Endothelial cell of umbilical vein (primary cell): ENCODE measurements at regions not wholly inside any gene's neighbourhood (a gene's known extent, or its start where the extent isn't known, plus 50 kb on each side); places are given as distances from the start of the nearest gene placed in this dataset.

Source experiments
- BruUV-seq: library from RNA; stranded (reverse); fragments of 400-500 nt; replicated peaks from 2 replicates; lab custom pipeline; 2021; lab: Mats Ljungman, UMichigan
- CTCF ChIA-PET: fragments of 300-600, 350-600 bp; sonication (Branson Sonifier 250); formaldehyde crosslinking; loops from one replicate; lab custom pipeline; 2021; ENCODE audit warnings: antibody characterized with exemption, inconsistent platforms; lab: Charles Lee
- POLR2A ChIA-PET: fragments of 300-600, 350-600 bp; sonication (Branson Sonifier 250); formaldehyde crosslinking; loops from one replicate; lab custom pipeline; 2021; ENCODE audit warnings: antibody characterized with exemption, inconsistent platforms; lab: Charles Lee
- DNase-seq: peaks from one replicate; pipeline ENCODE4 v3.0.0-alpha.2; 2011; ENCODE audit warnings: low read depth, low spot score
- FAIRE-seq: peaks from 2 replicates; lab custom pipeline; 2011; peaks lifted over from hg19 to GRCh38; lab: Jason Lieb, UNC
- H2AFZ ChIP-seq: 2 replicates; pipeline ENCODE4 v1.6.0; 2012; ENCODE audit warnings: low read depth, low read length, control low read depth, inconsistent platforms
- H3K27ac ChIP-seq: 2 replicates; pipeline ENCODE4 v1.5.1; 2011; ENCODE audit warnings: low read depth, mild to moderate bottlenecking, control low read depth, low read length, moderate library complexity; ENCODE audit not compliant: insufficient read depth
- H3K27me3 ChIP-seq, 2 experiments: 2 replicates each; pipeline versions ENCODE4 v1.6.0 to v1.6.1; 2011; ENCODE audit warnings: low read length in 2 of 2, mixed read lengths in 1 of 2; ENCODE audit not compliant: control insufficient read depth in 2 of 2, insufficient read depth in 2 of 2
- H3K36me3 ChIP-seq, 2 experiments: 2 replicates in 1 of 2; 3 replicates in 1 of 2; pipeline ENCODE4 v1.5.1; 2011; ENCODE audit warnings: low read length in 2 of 2, mild to moderate bottlenecking in 1 of 2, moderate library complexity in 1 of 2; ENCODE audit not compliant: control insufficient read depth in 2 of 2, insufficient read depth in 2 of 2; ENCODE audit errors: extremely low read depth in 1 of 2
- H3K4me1 ChIP-seq: 3 replicates; pipeline ENCODE4 v1.5.1; 2011; ENCODE audit warnings: mild to moderate bottlenecking, low read length; ENCODE audit not compliant: control insufficient read depth, insufficient read depth; ENCODE audit errors: extremely low read depth
- H3K4me2 ChIP-seq: 2 replicates; pipeline ENCODE4 v1.6.1; 2011; ENCODE audit warnings: low read length, control low read depth, mixed read lengths; ENCODE audit not compliant: insufficient read depth
- H3K4me3 ChIP-seq, 3 experiments: fragments of 200-600 bp in 1 of 3; sonication (generic), shearing (Covaris generic) in 1 of 3; replicated peaks in 1 of 3; 2 replicates each; pipeline ENCODE4 v1.5.1; 2011 to 2016; ENCODE audit warnings: control low read depth in 3 of 3, low read length in 3 of 3, mild to moderate bottlenecking in 2 of 3, inconsistent platforms in 1 of 3, low read depth in 1 of 3, moderate library complexity in 1 of 3; ENCODE audit not compliant: insufficient read depth in 1 of 3
- H3K79me2 ChIP-seq: 2 replicates; pipeline ENCODE4 v1.6.0; 2012; ENCODE audit warnings: low read length, inconsistent platforms; ENCODE audit not compliant: control insufficient read depth, insufficient read depth
- H3K9ac ChIP-seq: replicated peaks from 2 replicates; pipeline ENCODE3; 2011; ENCODE audit warnings: low read length, control low read depth; ENCODE audit not compliant: insufficient read depth; ENCODE audit errors: extremely low read depth
- H3K9me1 ChIP-seq: replicated peaks from 3 replicates; pipeline ENCODE4 v1.6.0; 2011; ENCODE audit warnings: mild to moderate bottlenecking, low read length; ENCODE audit not compliant: control insufficient read depth, insufficient read depth; ENCODE audit errors: extremely low read depth
- H3K9me3 ChIP-seq: replicated peaks from 2 replicates; pipeline ENCODE4 v1.5.1; 2012; ENCODE audit warnings: low read length, inconsistent platforms; ENCODE audit not compliant: control insufficient read depth, insufficient read depth
- H4K20me1 ChIP-seq: replicated peaks from 2 replicates; pipeline ENCODE3; 2011; ENCODE audit warnings: mild to moderate bottlenecking, low read length; ENCODE audit not compliant: control insufficient read depth, insufficient read depth; ENCODE audit errors: extremely low read depth
- EZH2 ChIP-seq: IDR thresholded peaks from 2 replicates; pipeline ENCODE4 v1.6.1; 2012; ENCODE audit warnings: borderline replicate concordance, low read depth, mild to moderate bottlenecking, moderate library complexity, low read length, inconsistent platforms; ENCODE audit not compliant: severe bottlenecking
- FOS ChIP-seq: IDR thresholded peaks from 2 replicates; pipeline ENCODE4 v1.6.1; 2011; ENCODE audit warnings: mild to moderate bottlenecking, low read length, moderate library complexity, borderline replicate concordance; ENCODE audit not compliant: insufficient read depth
- GATA2 ChIP-seq: IDR thresholded peaks from 2 replicates; pipeline ENCODE4 v1.7.0; 2011; ENCODE audit warnings: low read depth, mild to moderate bottlenecking, moderate library complexity, mixed read lengths, low read length; ENCODE audit not compliant: insufficient read length, insufficient read depth
- JUN ChIP-seq: IDR thresholded peaks from 2 replicates; pipeline ENCODE4 v1.6.1; 2011; ENCODE audit warnings: borderline replicate concordance, low read depth; ENCODE audit not compliant: insufficient read length, insufficient read depth
- MYC ChIP-seq: IDR thresholded peaks from one replicate; pipeline ENCODE4 v1.6.1; 2011; ENCODE audit warnings: mild to moderate bottlenecking, low read depth, low read length
- POLR2A ChIP-seq: IDR thresholded peaks from 2 replicates; pipeline ENCODE4 v1.6.1; 2012; ENCODE audit warnings: low read depth, mild to moderate bottlenecking, control low read depth, low read length
- POLR2AphosphoS5 ChIP-seq: IDR thresholded peaks from 2 replicates; pipeline ENCODE4 v1.6.1; 2012; ENCODE audit warnings: low read depth, mild to moderate bottlenecking, control low read depth, low read length, moderate library complexity; ENCODE audit not compliant: insufficient read depth
- dilution Hi-C: fragments of 300-500 bp; cut with MboI; formaldehyde crosslinking; loops from one replicate; pipeline ENCODE4 v1.15.0; 2019; ENCODE audit warnings: low sequenced_read_pairs; ENCODE audit not compliant: extremely low pct_ligation_motif_present
- intact Hi-C: fragments of 100-400 bp; cut with micrococcal nuclease; formaldehyde crosslinking; loops from one replicate; pipeline ENCODE4 v1.10.0; 2022
- TF ChIP-seq, protein P1 (sequence below): IDR thresholded peaks from 2 replicates; pipeline ENCODE4 v1.6.1; 2011; ENCODE audit not compliant: insufficient read depth, insufficient read length
- TF ChIP-seq, protein P2 (sequence below), 2 donors: IDR thresholded peaks; 1 replicate in 1 of 2; 2 replicates in 1 of 2; pipeline ENCODE4 v1.5.1; 2011; ENCODE audit warnings: low read length in 2 of 2, mild to moderate bottlenecking in 2 of 2, moderate library complexity in 2 of 2, control low read depth in 1 of 2, inconsistent platforms in 1 of 2, low read depth in 1 of 2; ENCODE audit not compliant: insufficient read depth in 1 of 2; ENCODE audit errors: extremely low read depth in 1 of 2

DNA sequence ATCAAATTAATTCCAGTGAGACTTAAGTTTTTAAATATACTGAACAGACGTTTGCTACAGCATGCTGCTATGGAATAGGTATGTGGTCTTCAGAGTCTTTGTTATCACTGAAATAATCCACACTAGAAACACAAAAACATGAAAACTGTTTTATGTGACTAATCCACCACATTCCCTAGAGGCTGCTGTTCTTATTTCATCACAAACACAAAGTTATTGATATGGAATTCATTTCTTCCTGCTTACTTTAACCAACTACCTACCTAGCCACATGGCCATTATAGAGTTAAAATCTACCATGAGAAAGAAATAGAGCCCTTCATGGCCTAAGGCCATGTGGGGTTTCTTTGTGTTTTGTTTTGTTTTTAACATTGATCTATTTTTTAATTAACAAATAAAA, 232.3 kb upstream of the PTGER4 start:
- CTCF ChIA-PET, result interaction anchor here (1.0 kb wide), 1 partner anchor 15 kb away, joined by 3 read pairs; no protein-coding TSS in a partner anchor

More for the DNA sequence above, 232.3 kb upstream of the PTGER4 start:
- no peaks in the 10 kb centered on the region for H3K9me1 ChIP-seq
- H3K79me2 ChIP-seq, result no peaks in the 10 kb centered on the region
- H3K27me3 ChIP-seq, result no peaks in the 10 kb centered on the region
- H3K4me3 ChIP-seq, result no peak overlapping the region
- TF ChIP-seq, protein P1, sequence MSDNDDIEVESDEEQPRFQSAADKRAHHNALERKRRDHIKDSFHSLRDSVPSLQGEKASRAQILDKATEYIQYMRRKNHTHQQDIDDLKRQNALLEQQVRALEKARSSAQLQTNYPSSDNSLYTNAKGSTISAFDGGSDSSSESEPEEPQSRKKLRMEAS, result no peak
- TF ChIP-seq FOS, result no peak
- TF ChIP-seq, protein P2, sequence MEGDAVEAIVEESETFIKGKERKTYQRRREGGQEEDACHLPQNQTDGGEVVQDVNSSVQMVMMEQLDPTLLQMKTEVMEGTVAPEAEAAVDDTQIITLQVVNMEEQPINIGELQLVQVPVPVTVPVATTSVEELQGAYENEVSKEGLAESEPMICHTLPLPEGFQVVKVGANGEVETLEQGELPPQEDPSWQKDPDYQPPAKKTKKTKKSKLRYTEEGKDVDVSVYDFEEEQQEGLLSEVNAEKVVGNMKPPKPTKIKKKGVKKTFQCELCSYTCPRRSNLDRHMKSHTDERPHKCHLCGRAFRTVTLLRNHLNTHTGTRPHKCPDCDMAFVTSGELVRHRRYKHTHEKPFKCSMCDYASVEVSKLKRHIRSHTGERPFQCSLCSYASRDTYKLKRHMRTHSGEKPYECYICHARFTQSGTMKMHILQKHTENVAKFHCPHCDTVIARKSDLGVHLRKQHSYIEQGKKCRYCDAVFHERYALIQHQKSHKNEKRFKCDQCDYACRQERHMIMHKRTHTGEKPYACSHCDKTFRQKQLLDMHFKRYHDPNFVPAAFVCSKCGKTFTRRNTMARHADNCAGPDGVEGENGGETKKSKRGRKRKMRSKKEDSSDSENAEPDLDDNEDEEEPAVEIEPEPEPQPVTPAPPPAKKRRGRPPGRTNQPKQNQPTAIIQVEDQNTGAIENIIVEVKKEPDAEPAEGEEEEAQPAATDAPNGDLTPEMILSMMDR (IDR thresholded peaks at IDR 0.05; ENCODE audit: extremely low read depth in 1 of 2, insufficient read depth in 1 of 2, low read depth in 1 of 2, low read length in 2 of 2), result no peak
- no peak for TF ChIP-seq EZH2
- no peak for TF ChIP-seq GATA2
- no peak for TF ChIP-seq JUN
- no peak for TF ChIP-seq POLR2AphosphoS5
- TF ChIP-seq MYC, result no peak
- TF ChIP-seq POLR2A, result no peak
- dilution Hi-C loops (no loop called here), intact Hi-C loops (no loop called here)
- POLR2A ChIA-PET, result no interaction called here
- H3K27ac ChIP-seq, result no peak overlapping the region
- DNase-seq, result no peak
- no peak overlapping the region for H3K9ac ChIP-seq
- H2AFZ ChIP-seq, result no peak overlapping the region
- FAIRE-seq, result peak; percentile 53
- H3K9me3 ChIP-seq, result no peaks in the 10 kb centered on the region
- H3K4me1 ChIP-seq, result no peaks in the 10 kb centered on the region
- no peaks in the 10 kb centered on the region for H4K20me1 ChIP-seq
- no TSS peak for BruUV-seq
- no peaks in the 10 kb centered on the region for H3K36me3 ChIP-seq
- no peak overlapping the region for H3K4me2 ChIP-seq
